ENCODE measurements at regions not wholly inside any gene's neighbourhood (a gene's known extent, or its start where the extent isn't known, plus 50 kb on each side); places are given as distances from the start of the nearest gene placed in this dataset.

- TF ChIP-seq SP2 (IDR thresholded peaks at IDR 0.05; ENCODE audit: low read length) (no peak), CTCF (IDR thresholded peaks at IDR 0.05; ENCODE audit: control extremely low read depth in 1 of 3, insufficient read depth in 1 of 3, low read depth in 1 of 3, low read length in 3 of 3) (no peak), RAD21 (IDR thresholded peaks at IDR 0.05 in 1 of 2, conservative IDR thresholded peaks at IDR 0.05 in 1 of 2; ENCODE audit: low read depth in 2 of 2, low read length in 2 of 2) (no peak), POLR2A (IDR thresholded peaks at IDR 0.05; ENCODE audit: control extremely low read depth in 1 of 2, low read depth in 2 of 2, low read length in 2 of 2) (no peak), HDAC6 (IDR thresholded peaks at IDR 0.05; ENCODE audit: low read depth, low read length) (no peak), POLR2AphosphoS5 (IDR thresholded peaks at IDR 0.05; ENCODE audit: low read depth, low read length) (no peak), ZNF274 (IDR thresholded peaks at IDR 0.05; ENCODE audit: borderline replicate concordance, extremely low read depth, low read length) (no peak), EZH2 (IDR thresholded peaks at IDR 0.05; ENCODE audit: low read depth, low read length, severe bottlenecking) (no peak)
Observed at GRCh38 chr20:22257912-22258311, 326.5 kb downstream of the FOXA2 start.

Data from H1 (cell line).